ENCODE measurements at regions not wholly inside any gene's neighbourhood (a gene's known extent, or its start where the extent isn't known, plus 50 kb on each side); places are given as distances from the start of the nearest gene placed in this dataset.
"Not testable (repeated sequence)": the region's sequence is repeated elsewhere in the genome, so short reads cannot be mapped to it uniquely, and the experiment has no call there.

- in situ Hi-C loops (cut with HindIII; ENCODE audit: low sequenced_read_pairs), result no loop called here
Observed at GRCh38 chr6:131424475-131424874, 148.6 kb upstream of the ARG1 start.

DNA sequence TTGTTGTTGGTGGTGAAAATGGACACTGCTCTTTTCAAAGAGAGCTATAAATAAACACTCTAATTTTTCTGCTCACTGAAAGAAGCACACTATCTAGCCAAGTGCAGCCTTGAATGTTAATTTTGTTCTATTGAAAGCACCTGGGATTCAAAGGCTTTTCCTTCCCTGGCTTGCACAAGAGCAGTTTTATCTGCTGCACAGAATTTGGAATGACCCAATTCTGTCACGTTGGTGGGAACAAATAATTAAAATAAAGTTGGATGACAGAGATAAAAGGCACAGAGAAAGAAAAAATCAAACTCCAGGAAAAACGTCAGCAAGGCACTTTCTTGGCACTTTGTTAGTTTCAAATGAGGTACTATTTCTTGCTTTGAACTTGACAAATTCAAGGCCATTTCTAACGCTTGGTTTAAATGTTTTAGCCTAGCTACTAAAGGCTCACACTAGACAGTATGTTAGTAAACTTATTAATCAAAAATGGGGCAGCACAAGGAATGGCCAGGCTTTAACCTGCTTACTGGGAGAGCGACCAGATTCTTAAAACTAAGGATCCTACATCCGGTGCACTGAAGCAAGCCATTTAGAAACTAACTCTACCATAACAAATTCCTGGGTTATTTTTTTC is 145.5 kb upstream of the ARG1 start:
- in situ Hi-C loops (cut with HindIII; ENCODE audit: low sequenced_read_pairs), result no loop called here

GRCh38 chr6:131430531-131430930 is 142.5 kb upstream of the ARG1 start:
- in situ Hi-C loops (cut with HindIII; ENCODE audit: low sequenced_read_pairs), result no loop called here

DNA sequence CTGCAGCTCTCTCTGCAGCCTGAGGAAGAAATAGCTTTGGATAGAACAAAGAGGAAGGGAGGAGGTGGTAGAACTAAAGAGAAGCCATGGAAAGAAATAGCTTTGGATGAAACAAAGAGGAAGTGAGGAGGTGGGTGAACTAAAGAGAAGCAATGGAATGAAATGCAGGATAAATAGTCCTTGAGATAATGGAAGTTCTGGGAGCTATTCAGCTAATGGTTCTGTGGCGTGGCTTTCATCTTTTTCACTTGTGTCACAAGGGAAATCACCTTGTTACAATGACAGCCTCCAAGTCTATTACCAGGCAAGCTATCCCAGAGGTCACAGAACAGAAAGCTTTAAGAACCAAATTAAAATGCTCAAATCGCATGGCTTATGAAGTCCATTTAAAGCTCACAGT is 141.3 kb upstream of the ARG1 start:
- in situ Hi-C loops (cut with HindIII; ENCODE audit: low sequenced_read_pairs), result no loop called here

GRCh38 chr6:131433927-131434326 is 139.1 kb upstream of the ARG1 start:
- in situ Hi-C loops (cut with HindIII; ENCODE audit: low sequenced_read_pairs), result no loop called here

GRCh38 chr6:131436358-131436757 is 136.7 kb upstream of the ARG1 start:
- in situ Hi-C loops (cut with HindIII; ENCODE audit: low sequenced_read_pairs), result no loop called here

GRCh38 chr6:131443014-131443413 is 130.0 kb upstream of the ARG1 start:
- in situ Hi-C loops (cut with HindIII; ENCODE audit: low sequenced_read_pairs), result no loop called here

GRCh38 chr6:131443514-131443913 is 129.5 kb upstream of the ARG1 start:
- in situ Hi-C loops (cut with HindIII; ENCODE audit: low sequenced_read_pairs), result no loop called here

DNA sequence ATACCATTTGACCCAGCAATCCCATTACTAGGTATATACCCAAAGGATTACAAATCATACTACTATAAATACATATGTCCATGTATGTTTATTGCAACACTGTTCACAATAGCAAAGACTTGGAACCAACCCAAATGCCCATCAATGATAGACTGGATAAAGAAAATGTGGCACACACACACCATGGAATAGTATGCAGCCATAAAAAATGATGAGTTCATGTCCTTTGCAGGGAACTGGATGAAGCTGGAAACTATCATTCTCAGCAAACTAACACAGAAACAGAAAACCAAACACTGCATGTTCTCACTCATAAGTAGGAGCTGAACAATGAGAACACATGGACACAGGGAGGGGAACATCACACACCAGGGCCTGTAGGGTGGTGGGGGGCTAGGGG is 127.7 kb upstream of the ARG1 start:
- in situ Hi-C loops (cut with HindIII; ENCODE audit: low sequenced_read_pairs), result not testable (repeated sequence)

DNA sequence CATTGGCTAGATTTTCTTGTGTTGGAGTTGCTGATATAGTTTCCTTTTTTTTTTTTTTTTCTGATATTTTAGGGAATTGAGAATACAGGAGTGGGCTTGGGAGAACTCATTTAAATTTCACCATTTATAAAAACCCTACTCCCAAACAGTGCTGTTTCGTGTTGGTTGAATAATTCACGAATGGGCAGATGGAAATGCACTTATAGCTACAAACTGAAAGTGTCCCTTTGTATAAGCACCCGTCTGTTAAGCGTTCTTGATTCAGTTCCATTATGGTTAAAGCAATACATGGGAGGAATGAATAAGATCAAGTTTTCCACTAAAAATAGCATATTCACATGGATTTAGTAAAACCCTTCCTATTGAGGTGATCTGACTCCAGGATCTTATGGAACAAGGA is 122.2 kb upstream of the ARG1 start:
- in situ Hi-C loops (cut with HindIII; ENCODE audit: low sequenced_read_pairs), result loop anchor here (5.0 kb wide), 2 partner anchors 36 to 101 kb away; no protein-coding TSS in a partner anchor

GRCh38 chr6:131451321-131452144 is 121.5 kb upstream of the ARG1 start:
- in situ Hi-C loops (cut with HindIII; ENCODE audit: low sequenced_read_pairs), result loop anchor here (5.0 kb wide), 2 partner anchors 36 to 101 kb away; no protein-coding TSS in a partner anchor

GRCh38 chr6:131453803-131454202 is 119.2 kb upstream of the ARG1 start:
- in situ Hi-C loops (cut with HindIII; ENCODE audit: low sequenced_read_pairs), result loop anchor here (5.0 kb wide), 2 partner anchors 33 to 98 kb away; no protein-coding TSS in a partner anchor

- in situ Hi-C loops (cut with HindIII; ENCODE audit: low sequenced_read_pairs), result no loop called here
Observed at GRCh38 chr6:131456565-131456964, 116.5 kb upstream of the ARG1 start.

DNA sequence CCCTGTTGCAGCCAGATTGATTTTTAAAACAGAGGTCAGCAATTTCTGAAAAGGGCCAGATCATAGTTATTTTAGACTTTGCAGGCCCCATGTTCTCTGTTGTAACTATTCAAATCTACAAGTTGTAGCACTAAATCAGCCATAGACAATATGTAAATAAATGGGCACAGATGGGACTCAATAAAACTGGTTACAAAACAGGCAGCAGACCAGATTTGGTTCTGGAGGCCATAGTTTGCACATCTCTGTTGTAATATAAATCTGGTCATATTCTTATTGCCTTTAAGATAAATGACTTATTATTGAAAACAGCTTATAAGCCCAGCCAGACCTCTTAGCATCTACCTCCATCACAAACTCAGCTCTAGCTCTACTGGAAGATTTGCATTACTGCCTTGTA is 114.0 kb upstream of the ARG1 start:
- in situ Hi-C loops (cut with HindIII; ENCODE audit: low sequenced_read_pairs), result no loop called here

GRCh38 chr6:131460614-131461000 is 112.4 kb upstream of the ARG1 start:
- in situ Hi-C loops (cut with HindIII; ENCODE audit: low sequenced_read_pairs), result no loop called here

- in situ Hi-C loops (cut with HindIII; ENCODE audit: low sequenced_read_pairs), result no loop called here
Observed at GRCh38 chr6:131469130-131469529, 103.9 kb upstream of the ARG1 start.

DNA sequence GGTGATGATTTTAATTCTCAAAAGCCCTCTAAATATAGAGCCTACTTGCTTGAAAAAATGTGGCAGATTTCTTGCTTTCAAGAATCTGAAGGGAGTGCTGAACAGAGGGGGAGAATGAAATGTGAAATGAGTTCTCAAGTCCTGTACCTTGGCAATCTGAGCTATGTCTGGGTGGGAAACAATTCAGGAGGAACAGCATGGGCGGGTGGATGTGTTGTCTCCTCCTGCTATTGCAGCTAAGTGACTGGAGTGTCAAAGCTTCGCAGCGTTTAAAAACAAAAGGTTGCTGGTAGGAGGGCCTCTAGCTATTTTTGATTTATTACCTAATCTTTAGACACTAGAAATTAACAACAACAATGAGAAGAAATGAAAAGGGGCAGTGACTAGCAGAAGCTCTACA is 102.5 kb upstream of the ARG1 start:
- in situ Hi-C loops (cut with HindIII; ENCODE audit: low sequenced_read_pairs), result no loop called here

DNA sequence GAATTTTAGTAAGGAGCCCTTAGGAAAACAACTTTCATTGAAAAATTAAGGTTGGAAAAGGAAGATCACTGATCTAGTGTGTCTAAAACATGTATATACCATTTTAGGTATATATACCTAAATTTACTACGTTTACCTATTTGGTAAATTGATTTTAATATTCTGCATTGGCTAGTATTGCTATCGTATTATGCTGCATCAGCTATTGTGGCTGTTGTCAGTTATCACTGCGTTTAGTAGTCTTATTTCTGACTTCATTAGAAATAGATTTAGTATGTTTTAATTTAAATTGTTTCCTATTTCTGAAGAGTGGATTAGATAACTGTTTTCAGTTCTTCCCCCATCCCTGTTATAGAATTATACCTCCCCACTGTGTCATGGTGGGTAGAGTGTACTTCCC is 101.7 kb upstream of the ARG1 start:
- in situ Hi-C loops (cut with HindIII; ENCODE audit: low sequenced_read_pairs), result no loop called here

GRCh38 chr6:131473303-131473702 is 99.7 kb upstream of the ARG1 start:
- in situ Hi-C loops (cut with HindIII; ENCODE audit: low sequenced_read_pairs), result not testable (repeated sequence)

GRCh38 chr6:131476362-131476761 is 96.7 kb upstream of the ARG1 start:
- in situ Hi-C loops (cut with HindIII; ENCODE audit: low sequenced_read_pairs), result no loop called here

DNA sequence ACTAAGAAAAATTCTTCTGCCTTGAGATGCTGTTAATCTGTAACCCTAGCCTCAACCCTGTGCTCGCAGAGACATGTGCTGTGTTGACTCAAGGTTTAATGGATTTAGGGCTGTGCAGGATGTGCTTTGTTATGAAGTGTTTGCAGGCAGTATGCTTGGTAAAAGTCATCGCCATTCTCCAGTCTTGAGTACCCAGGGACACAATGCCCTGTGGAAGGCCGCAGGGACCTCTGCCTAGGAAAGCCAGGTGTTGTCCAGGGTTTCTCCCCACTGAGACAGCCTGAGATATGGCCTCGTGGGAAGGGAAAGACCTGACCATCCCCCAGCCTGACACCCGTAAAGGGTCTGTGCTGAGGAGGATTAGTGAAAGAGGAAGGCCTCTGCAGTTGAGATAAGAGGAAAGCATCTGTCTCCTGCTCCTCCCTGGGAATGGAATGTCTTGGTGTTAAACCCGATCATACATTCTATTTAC is 94.2 kb upstream of the ARG1 start:
- in situ Hi-C loops (cut with HindIII; ENCODE audit: low sequenced_read_pairs), result not testable (repeated sequence)

GRCh38 chr6:131486608-131487007 is 86.4 kb upstream of the ARG1 start:
- in situ Hi-C loops (cut with HindIII; ENCODE audit: low sequenced_read_pairs), result loop anchor here (5.0 kb wide), 1 partner anchor 34 kb away; no protein-coding TSS in a partner anchor
